ENCODE measurements at regions not wholly inside any gene's neighbourhood (a gene's known extent, or its start where the extent isn't known, plus 50 kb on each side); places are given as distances from the start of the nearest gene placed in this dataset.

- no peaks in the 10 kb centered on the region for H3K36me3 ChIP-seq (ENCODE audit: control insufficient read depth, insufficient read depth, low read length)
- no peak overlapping the region for H3K27ac ChIP-seq (ENCODE audit: low read depth, low read length)
- WGBS, 2 experiments (ENCODE audit: insufficient coverage in 1 of 2, insufficient read length in 1 of 2), result 90 to 97% methylated on average over 6 to 10 of the region's 10 CpGs
- TF ChIP-seq, protein P1, sequence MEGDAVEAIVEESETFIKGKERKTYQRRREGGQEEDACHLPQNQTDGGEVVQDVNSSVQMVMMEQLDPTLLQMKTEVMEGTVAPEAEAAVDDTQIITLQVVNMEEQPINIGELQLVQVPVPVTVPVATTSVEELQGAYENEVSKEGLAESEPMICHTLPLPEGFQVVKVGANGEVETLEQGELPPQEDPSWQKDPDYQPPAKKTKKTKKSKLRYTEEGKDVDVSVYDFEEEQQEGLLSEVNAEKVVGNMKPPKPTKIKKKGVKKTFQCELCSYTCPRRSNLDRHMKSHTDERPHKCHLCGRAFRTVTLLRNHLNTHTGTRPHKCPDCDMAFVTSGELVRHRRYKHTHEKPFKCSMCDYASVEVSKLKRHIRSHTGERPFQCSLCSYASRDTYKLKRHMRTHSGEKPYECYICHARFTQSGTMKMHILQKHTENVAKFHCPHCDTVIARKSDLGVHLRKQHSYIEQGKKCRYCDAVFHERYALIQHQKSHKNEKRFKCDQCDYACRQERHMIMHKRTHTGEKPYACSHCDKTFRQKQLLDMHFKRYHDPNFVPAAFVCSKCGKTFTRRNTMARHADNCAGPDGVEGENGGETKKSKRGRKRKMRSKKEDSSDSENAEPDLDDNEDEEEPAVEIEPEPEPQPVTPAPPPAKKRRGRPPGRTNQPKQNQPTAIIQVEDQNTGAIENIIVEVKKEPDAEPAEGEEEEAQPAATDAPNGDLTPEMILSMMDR (conservative IDR thresholded peaks at IDR 0.05), result no peak
- no peaks in the 10 kb centered on the region for H3K4me1 ChIP-seq (ENCODE audit: control insufficient read depth, insufficient read depth, low read length)
- H3K27ac Mint-ChIP-seq, result no peak overlapping the region
- no peak overlapping the region for H3K9ac ChIP-seq (ENCODE audit: extremely low read depth, low read length, poor library complexity, severe bottlenecking)
- no peaks in the 10 kb centered on the region for H3K4me1 Mint-ChIP-seq
- no peak overlapping the region for H3K4me3 Mint-ChIP-seq
- no peaks in the 10 kb centered on the region for H3K27me3 Mint-ChIP-seq (ENCODE audit: insufficient read depth)
- DNase-seq, result no peak
- no peaks in the 10 kb centered on the region for H3K27me3 ChIP-seq (ENCODE audit: control insufficient read depth, insufficient read depth, low read length, poor library complexity, severe bottlenecking)
- no peaks in the 10 kb centered on the region for H3K36me3 Mint-ChIP-seq (ENCODE audit: low read depth)
- no peaks in the 10 kb centered on the region for H3K9me3 Mint-ChIP-seq
- no peaks in the 10 kb centered on the region for H3K9me3 ChIP-seq (ENCODE audit: control insufficient read depth, low read length)
- no peak overlapping the region for H3K4me3 ChIP-seq (ENCODE audit: low read length)
Measured at GRCh38 chr10:6871128-6871527, 291.1 kb upstream of the PRKCQ start.

GRCh38 chr10:6868036-6868725, 288.1 kb upstream of the PRKCQ start:
- WGBS, 2 experiments (ENCODE audit: insufficient coverage in 1 of 2, insufficient read length in 1 of 2), result 63 to 80% methylated on average over 3 to 6 of the region's 6 CpGs
- H3K27me3 ChIP-seq (ENCODE audit: control insufficient read depth, insufficient read depth, low read length, poor library complexity, severe bottlenecking), result no peaks in the 10 kb centered on the region
- Mint-ChIP-seq H3K4me3 (no peak overlapping the region), H3K27me3 (ENCODE audit: insufficient read depth) (no peaks in the 10 kb centered on the region), H3K9me3 (no peaks in the 10 kb centered on the region), H3K27ac (no peak overlapping the region), H3K36me3 (ENCODE audit: low read depth) (no peaks in the 10 kb centered on the region), H3K4me1 (no peaks in the 10 kb centered on the region)
- H3K9ac ChIP-seq (ENCODE audit: extremely low read depth, low read length, poor library complexity, severe bottlenecking), result no peak overlapping the region
- no peaks in the 10 kb centered on the region for H3K9me3 ChIP-seq (ENCODE audit: control insufficient read depth, low read length)
- no peaks in the 10 kb centered on the region for H3K4me1 ChIP-seq (ENCODE audit: control insufficient read depth, insufficient read depth, low read length)
- no peak overlapping the region for H3K4me3 ChIP-seq (ENCODE audit: low read length)
- no peak for DNase-seq
- no peaks in the 10 kb centered on the region for H3K36me3 ChIP-seq (ENCODE audit: control insufficient read depth, insufficient read depth, low read length)
- TF ChIP-seq, protein P1 (conservative IDR thresholded peaks at IDR 0.05), result no peak
- no peak overlapping the region for H3K27ac ChIP-seq (ENCODE audit: low read depth, low read length)

GRCh38 chr10:6866757-6867156, 286.7 kb upstream of the PRKCQ start:
- Mint-ChIP-seq H3K4me3 (no peak overlapping the region), H3K36me3 (ENCODE audit: low read depth) (no peaks in the 10 kb centered on the region), H3K27me3 (ENCODE audit: insufficient read depth) (no peaks in the 10 kb centered on the region)

More at GRCh38 chr10:6866757-6867156, 286.7 kb upstream of the PRKCQ start:
- Histone ChIP-seq H3K27me3 (ENCODE audit: control insufficient read depth, insufficient read depth, low read length, poor library complexity, severe bottlenecking) (no peaks in the 10 kb centered on the region), H3K27ac (ENCODE audit: low read depth, low read length) (no peak overlapping the region), H3K9me3 (ENCODE audit: control insufficient read depth, low read length) (no peaks in the 10 kb centered on the region), H3K4me3 (ENCODE audit: low read length) (no peak overlapping the region), H3K9ac (ENCODE audit: extremely low read depth, low read length, poor library complexity, severe bottlenecking) (no peak overlapping the region), H3K4me1 (ENCODE audit: control insufficient read depth, insufficient read depth, low read length) (no peaks in the 10 kb centered on the region), H3K36me3 (ENCODE audit: control insufficient read depth, insufficient read depth, low read length) (no peaks in the 10 kb centered on the region)
- TF ChIP-seq, protein P1 (conservative IDR thresholded peaks at IDR 0.05), result no peak
- H3K4me1 Mint-ChIP-seq, result no peaks in the 10 kb centered on the region
- WGBS, 2 experiments (ENCODE audit: insufficient coverage in 1 of 2, insufficient read length in 1 of 2), result 83% methylated on average over 2 of the region's 2 CpGs; no CpG with 5 or more reads in 1 of the 2 experiments
- DNase-seq, result no peak
- peaks cover 5% of the 10 kb centered on the region for H3K9me3 Mint-ChIP-seq
- no peak overlapping the region for H3K27ac Mint-ChIP-seq

All from endodermal cell (in vitro differentiated cells).